GM23338 (cell line): ENCODE measurements at regions not wholly inside any gene's neighbourhood (a gene's known extent, or its start where the extent isn't known, plus 50 kb on each side); places are given as distances from the start of the nearest gene placed in this dataset.

ENCODE experiments used
- ATAC-seq: fragments of 200-7000 bp; cut with Tn5 transposase; 3 replicates; pipeline ENCODE4 v1.9.1; 2020
- DNase-seq: peaks from one replicate; pipeline ENCODE4 v3.0.0-alpha.2; 2015; ENCODE audit warnings: low spot score
- H2AFZ ChIP-seq: fragments of 200-600 bp; sonication (generic); 2 replicates; pipeline ENCODE4 v1.8.0; 2016; ENCODE audit warnings: antibody characterized with exemption, mild to moderate bottlenecking, moderate library complexity
- H3F3A ChIP-seq: fragments of 200-600 bp; sonication (generic); replicated peaks from 2 replicates; pipeline ENCODE4 v1.8.0; 2017; ENCODE audit warnings: antibody characterized with exemption, mixed run types, low read depth
- H3K27ac ChIP-seq: fragments of 200-600 bp; sonication (generic); 2 replicates; pipeline ENCODE4 v1.6.1; 2016; ENCODE audit warnings: low read depth
- H3K27me3 ChIP-seq: fragments of 200-600 bp; sonication (generic); 2 replicates; pipeline ENCODE4 v1.8.0; 2016; ENCODE audit warnings: mild to moderate bottlenecking, mixed run types, moderate library complexity; ENCODE audit not compliant: insufficient read depth
- H3K36me3 ChIP-seq: fragments of 200-600 bp; sonication (generic); 2 replicates; pipeline ENCODE4 v1.8.0; 2016; ENCODE audit warnings: mild to moderate bottlenecking; ENCODE audit not compliant: insufficient read depth
- H3K4me1 ChIP-seq: fragments of 200-600 bp; sonication (generic); 2 replicates; pipeline ENCODE4 v1.8.0; 2016; ENCODE audit warnings: mild to moderate bottlenecking, moderate library complexity; ENCODE audit not compliant: insufficient read depth
- H3K4me2 ChIP-seq: fragments of 200-600 bp; sonication (generic); 2 replicates; pipeline ENCODE4 v1.7.1; 2017; ENCODE audit warnings: mixed run types
- H3K4me3 ChIP-seq: fragments of 200-600 bp; sonication (generic); 2 replicates; pipeline ENCODE4 v1.6.1; 2016; ENCODE audit warnings: mixed run types
- H3K79me2 ChIP-seq: fragments of 200-600 bp; sonication (generic); replicated peaks from 2 replicates; pipeline ENCODE4 v1.8.0; 2017; ENCODE audit warnings: mild to moderate bottlenecking; ENCODE audit not compliant: insufficient read depth
- H3K9me2 ChIP-seq: fragments of 200-600 bp; sonication (generic); 2 replicates; pipeline ENCODE4 v1.8.0; 2017; ENCODE audit not compliant: insufficient read depth
- H4K20me1 ChIP-seq: fragments of 200-600 bp; sonication (generic); replicated peaks from 2 replicates; pipeline ENCODE4 v1.8.0; 2017; ENCODE audit warnings: mild to moderate bottlenecking; ENCODE audit not compliant: insufficient read depth
- H3K27ac Mint-ChIP-seq: 2 replicates; pipeline ENCODE4 v1.8.0; 2020; ENCODE audit warnings: inconsistent platforms, mild to moderate bottlenecking, moderate library complexity, mixed read lengths
- H3K27me3 Mint-ChIP-seq: 3 replicates; pipeline ENCODE4 v1.8.0; 2022; ENCODE audit warnings: low read depth, mild to moderate bottlenecking, moderate library complexity, mixed read lengths, inconsistent platforms; ENCODE audit not compliant: insufficient read depth, poor library complexity
- H3K36me3 Mint-ChIP-seq: 3 replicates; pipeline ENCODE4 v1.8.0; 2021; ENCODE audit warnings: low read depth, mild to moderate bottlenecking, inconsistent platforms, moderate library complexity, mixed read lengths
- H3K4me1 Mint-ChIP-seq: 3 replicates; pipeline ENCODE4 v1.8.0; 2020; ENCODE audit warnings: mild to moderate bottlenecking, inconsistent platforms, mixed read lengths
- H3K4me3 Mint-ChIP-seq: 3 replicates; pipeline ENCODE4 v1.8.0; 2021; ENCODE audit warnings: moderate library complexity, mild to moderate bottlenecking, inconsistent platforms, mixed read lengths
- H3K9me3 Mint-ChIP-seq: 3 replicates; pipeline ENCODE4 v1.8.0; 2020; ENCODE audit warnings: moderate library complexity, mild to moderate bottlenecking, inconsistent platforms, mixed read lengths
- CREB1 ChIP-seq: fragments of 250-450 bp; sonication (Bioruptor Pico); IDR thresholded peaks from 2 replicates; pipeline ENCODE4 v1.5.0; 2020; ENCODE audit warnings: low read depth, mild to moderate bottlenecking, moderate library complexity
- CTCF ChIP-seq, 2 experiments: fragments of 200-600 bp in 1 of 2; sonication (generic) in 1 of 2; conservative IDR thresholded peaks; 2 replicates each; pipeline versions ENCODE4 v1.5.1 to v1.6.1; 2016 to 2017; ENCODE audit warnings: antibody characterized with exemption in 2 of 2, low read depth in 2 of 2, mild to moderate bottlenecking in 2 of 2, moderate library complexity in 1 of 2
- EZH2 ChIP-seq: fragments of 200-600 bp; sonication (generic); IDR thresholded peaks from one replicate; pipeline ENCODE4 v1.8.0; 2017; ENCODE audit warnings: antibody characterized with exemption, mild to moderate bottlenecking, low read depth; ENCODE audit not compliant: unreplicated experiment
- NANOG ChIP-seq: IDR thresholded peaks from 2 replicates; pipeline ENCODE4 v1.6.1; 2016; ENCODE audit warnings: antibody characterized with exemption, borderline replicate concordance
- POLR2AphosphoS5 ChIP-seq: IDR thresholded peaks from 2 replicates; pipeline ENCODE4 v1.6.1; 2016; ENCODE audit warnings: antibody characterized with exemption, low read depth
- ZNF114 ChIP-seq: fragments of 250-450 bp; sonication (Bioruptor Pico); IDR thresholded peaks from 2 replicates; pipeline ENCODE4 v1.5.0; 2020; ENCODE audit warnings: mild to moderate bottlenecking, moderate library complexity
- ZNF331 ChIP-seq: fragments of 250-450 bp; sonication (Bioruptor Pico); IDR thresholded peaks from 2 replicates; pipeline ENCODE4 v1.5.0; 2020; ENCODE audit warnings: low read depth, mild to moderate bottlenecking, moderate library complexity
- TF ChIP-seq, protein P1 (sequence below): IDR thresholded peaks from one replicate; pipeline ENCODE4 v1.6.1; 2018; ENCODE audit warnings: antibody characterized with exemption; ENCODE audit not compliant: unreplicated experiment
- TF ChIP-seq, protein P2 (sequence below): fragments of 250-450 bp; sonication (Bioruptor Pico); IDR thresholded peaks from 2 replicates; pipeline ENCODE4 v1.5.0; 2020; ENCODE audit warnings: mild to moderate bottlenecking, moderate library complexity

DNA sequence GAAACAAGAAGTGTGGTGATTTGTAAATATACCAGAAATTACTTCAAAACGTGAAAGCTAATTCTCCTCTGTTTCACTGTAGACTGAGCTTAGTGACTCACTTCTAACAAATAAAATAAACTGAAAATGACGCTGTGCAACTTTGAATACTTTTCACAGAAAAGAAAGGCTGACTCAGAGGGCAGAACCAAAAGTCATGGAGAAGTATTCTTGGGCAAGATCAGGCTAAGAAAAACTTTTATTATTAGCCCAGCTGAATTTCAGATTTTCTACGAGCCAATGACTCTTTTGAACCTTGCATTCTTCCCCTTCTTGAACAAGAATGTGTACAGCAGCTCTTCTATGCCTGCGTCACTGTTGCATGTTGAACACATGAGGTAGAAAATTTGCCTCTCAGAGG, 527.3 kb upstream of the GHITM start:
- H3K4me1 Mint-ChIP-seq = peaks cover 10% of the 10 kb centered on the region
- Histone ChIP-seq H3K9me2 (0 out of 2 replicates have a peak, but pooled peaks cover 3% of the 10 kb centered on the region), H3K27ac (no peak overlapping the region), H3F3A (no peaks in the 10 kb centered on the region), H3K4me2 (no peak overlapping the region), H4K20me1 (no peaks in the 10 kb centered on the region), H3K4me1 (no peaks in the 10 kb centered on the region), H3K79me2 (no peaks in the 10 kb centered on the region), H3K4me3 (no peak overlapping the region), H3K36me3 (no peaks in the 10 kb centered on the region), H3K27me3 (no peaks in the 10 kb centered on the region), H2AFZ (no peak overlapping the region; the same call in 1 of the 2 replicates)
- H3K27ac Mint-ChIP-seq = no peak overlapping the region
- no peaks in the 10 kb centered on the region for H3K9me3 Mint-ChIP-seq
- no peaks in the 10 kb centered on the region for H3K27me3 Mint-ChIP-seq
- TF ChIP-seq, protein P1, sequence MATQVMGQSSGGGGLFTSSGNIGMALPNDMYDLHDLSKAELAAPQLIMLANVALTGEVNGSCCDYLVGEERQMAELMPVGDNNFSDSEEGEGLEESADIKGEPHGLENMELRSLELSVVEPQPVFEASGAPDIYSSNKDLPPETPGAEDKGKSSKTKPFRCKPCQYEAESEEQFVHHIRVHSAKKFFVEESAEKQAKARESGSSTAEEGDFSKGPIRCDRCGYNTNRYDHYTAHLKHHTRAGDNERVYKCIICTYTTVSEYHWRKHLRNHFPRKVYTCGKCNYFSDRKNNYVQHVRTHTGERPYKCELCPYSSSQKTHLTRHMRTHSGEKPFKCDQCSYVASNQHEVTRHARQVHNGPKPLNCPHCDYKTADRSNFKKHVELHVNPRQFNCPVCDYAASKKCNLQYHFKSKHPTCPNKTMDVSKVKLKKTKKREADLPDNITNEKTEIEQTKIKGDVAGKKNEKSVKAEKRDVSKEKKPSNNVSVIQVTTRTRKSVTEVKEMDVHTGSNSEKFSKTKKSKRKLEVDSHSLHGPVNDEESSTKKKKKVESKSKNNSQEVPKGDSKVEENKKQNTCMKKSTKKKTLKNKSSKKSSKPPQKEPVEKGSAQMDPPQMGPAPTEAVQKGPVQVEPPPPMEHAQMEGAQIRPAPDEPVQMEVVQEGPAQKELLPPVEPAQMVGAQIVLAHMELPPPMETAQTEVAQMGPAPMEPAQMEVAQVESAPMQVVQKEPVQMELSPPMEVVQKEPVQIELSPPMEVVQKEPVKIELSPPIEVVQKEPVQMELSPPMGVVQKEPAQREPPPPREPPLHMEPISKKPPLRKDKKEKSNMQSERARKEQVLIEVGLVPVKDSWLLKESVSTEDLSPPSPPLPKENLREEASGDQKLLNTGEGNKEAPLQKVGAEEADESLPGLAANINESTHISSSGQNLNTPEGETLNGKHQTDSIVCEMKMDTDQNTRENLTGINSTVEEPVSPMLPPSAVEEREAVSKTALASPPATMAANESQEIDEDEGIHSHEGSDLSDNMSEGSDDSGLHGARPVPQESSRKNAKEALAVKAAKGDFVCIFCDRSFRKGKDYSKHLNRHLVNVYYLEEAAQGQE = no peak
- TF ChIP-seq ZNF114 (CRISPR knock-in tag) (no peak), NANOG (no peak), CREB1 (CRISPR knock-in tag) (no peak), ZNF331 (no peak), EZH2 (no peak), POLR2AphosphoS5 (no peak), CTCF (conservative IDR thresholded peaks at IDR 0.05; ENCODE audit: low read depth in 2 of 2) (no peak)
- TF ChIP-seq, protein P2, sequence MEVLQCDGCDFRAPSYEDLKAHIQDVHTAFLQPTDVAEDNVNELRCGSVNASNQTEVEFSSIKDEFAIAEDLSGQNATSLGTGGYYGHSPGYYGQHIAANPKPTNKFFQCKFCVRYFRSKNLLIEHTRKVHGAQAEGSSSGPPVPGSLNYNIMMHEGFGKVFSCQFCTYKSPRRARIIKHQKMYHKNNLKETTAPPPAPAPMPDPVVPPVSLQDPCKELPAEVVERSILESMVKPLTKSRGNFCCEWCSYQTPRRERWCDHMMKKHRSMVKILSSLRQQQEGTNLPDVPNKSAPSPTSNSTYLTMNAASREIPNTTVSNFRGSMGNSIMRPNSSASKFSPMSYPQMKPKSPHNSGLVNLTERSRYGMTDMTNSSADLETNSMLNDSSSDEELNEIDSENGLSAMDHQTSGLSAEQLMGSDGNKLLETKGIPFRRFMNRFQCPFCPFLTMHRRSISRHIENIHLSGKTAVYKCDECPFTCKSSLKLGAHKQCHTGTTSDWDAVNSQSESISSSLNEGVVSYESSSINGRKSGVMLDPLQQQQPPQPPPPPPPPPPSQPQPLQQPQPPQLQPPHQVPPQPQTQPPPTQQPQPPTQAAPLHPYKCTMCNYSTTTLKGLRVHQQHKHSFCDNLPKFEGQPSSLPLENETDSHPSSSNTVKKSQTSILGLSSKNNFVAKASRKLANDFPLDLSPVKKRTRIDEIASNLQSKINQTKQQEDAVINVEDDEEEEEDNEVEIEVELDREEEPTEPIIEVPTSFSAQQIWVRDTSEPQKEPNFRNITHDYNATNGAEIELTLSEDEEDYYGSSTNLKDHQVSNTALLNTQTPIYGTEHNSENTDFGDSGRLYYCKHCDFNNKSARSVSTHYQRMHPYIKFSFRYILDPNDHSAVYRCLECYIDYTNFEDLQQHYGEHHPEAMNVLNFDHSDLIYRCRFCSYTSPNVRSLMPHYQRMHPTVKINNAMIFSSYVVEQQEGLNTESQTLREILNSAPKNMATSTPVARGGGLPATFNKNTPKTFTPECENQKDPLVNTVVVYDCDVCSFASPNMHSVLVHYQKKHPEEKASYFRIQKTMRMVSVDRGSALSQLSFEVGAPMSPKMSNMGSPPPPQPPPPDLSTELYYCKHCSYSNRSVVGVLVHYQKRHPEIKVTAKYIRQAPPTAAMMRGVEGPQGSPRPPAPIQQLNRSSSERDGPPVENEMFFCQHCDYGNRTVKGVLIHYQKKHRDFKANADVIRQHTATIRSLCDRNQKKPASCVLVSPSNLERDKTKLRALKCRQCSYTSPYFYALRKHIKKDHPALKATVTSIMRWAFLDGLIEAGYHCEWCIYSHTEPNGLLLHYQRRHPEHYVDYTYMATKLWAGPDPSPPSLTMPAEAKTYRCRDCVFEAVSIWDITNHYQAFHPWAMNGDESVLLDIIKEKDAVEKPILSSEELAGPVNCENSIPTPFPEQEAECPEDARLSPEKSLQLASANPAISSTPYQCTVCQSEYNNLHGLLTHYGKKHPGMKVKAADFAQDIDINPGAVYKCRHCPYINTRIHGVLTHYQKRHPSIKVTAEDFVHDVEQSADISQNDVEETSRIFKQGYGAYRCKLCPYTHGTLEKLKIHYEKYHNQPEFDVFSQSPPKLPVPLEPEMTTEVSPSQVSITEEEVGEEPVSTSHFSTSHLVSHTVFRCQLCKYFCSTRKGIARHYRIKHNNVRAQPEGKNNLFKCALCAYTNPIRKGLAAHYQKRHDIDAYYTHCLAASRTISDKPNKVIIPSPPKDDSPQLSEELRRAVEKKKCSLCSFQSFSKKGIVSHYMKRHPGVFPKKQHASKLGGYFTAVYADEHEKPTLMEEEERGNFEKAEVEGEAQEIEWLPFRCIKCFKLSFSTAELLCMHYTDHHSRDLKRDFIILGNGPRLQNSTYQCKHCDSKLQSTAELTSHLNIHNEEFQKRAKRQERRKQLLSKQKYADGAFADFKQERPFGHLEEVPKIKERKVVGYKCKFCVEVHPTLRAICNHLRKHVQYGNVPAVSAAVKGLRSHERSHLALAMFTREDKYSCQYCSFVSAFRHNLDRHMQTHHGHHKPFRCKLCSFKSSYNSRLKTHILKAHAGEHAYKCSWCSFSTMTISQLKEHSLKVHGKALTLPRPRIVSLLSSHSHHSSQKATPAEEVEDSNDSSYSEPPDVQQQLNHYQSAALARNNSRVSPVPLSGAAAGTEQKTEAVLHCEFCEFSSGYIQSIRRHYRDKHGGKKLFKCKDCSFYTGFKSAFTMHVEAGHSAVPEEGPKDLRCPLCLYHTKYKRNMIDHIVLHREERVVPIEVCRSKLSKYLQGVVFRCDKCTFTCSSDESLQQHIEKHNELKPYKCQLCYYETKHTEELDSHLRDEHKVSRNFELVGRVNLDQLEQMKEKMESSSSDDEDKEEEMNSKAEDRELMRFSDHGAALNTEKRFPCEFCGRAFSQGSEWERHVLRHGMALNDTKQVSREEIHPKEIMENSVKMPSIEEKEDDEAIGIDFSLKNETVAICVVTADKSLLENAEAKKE (CRISPR knock-in tag) = no peak
- H3K36me3 Mint-ChIP-seq = no peaks in the 10 kb centered on the region
- ATAC-seq (no peak), DNase-seq (no peak)
- H3K4me3 Mint-ChIP-seq = no peak overlapping the region
